ENCODE measurements at regions not wholly inside any gene's neighbourhood (a gene's known extent, or its start where the extent isn't known, plus 50 kb on each side); places are given as distances from the start of the nearest gene placed in this dataset.

GRCh38 chr15:35725353-35725752, 179.4 kb upstream of the DPH6 start:
- no peak for ATAC-seq
- no peaks in the 10 kb centered on the region for H3K4me1 ChIP-seq (ENCODE audit: control insufficient read depth, insufficient read depth, low read length)
- no peak overlapping the region for H3K4me3 ChIP-seq (ENCODE audit: low read length)
- intact Hi-C loops (cut with DNase I), result no loop called here
- no peaks in the 10 kb centered on the region for H3K27me3 ChIP-seq (ENCODE audit: control insufficient read depth, insufficient read depth)
- no peak for DNase-seq
- WGBS, result 86% methylated on average over 3 of the region's 3 CpGs
- H3K27ac ChIP-seq (ENCODE audit: low read length), result no peak overlapping the region
- no peaks in the 10 kb centered on the region for H3K9me3 ChIP-seq (ENCODE audit: control insufficient read depth, low read length)

GRCh38 chr15:35727627-35728026, 181.7 kb upstream of the DPH6 start:
- WGBS, result 82% methylated on average over 9 of the region's 9 CpGs
- Histone ChIP-seq H3K27ac (ENCODE audit: low read length) (no peak overlapping the region), H3K4me1 (ENCODE audit: control insufficient read depth, insufficient read depth, low read length) (no peaks in the 10 kb centered on the region), H3K4me3 (ENCODE audit: low read length) (no peak overlapping the region), H3K9me3 (ENCODE audit: control insufficient read depth, low read length) (no peaks in the 10 kb centered on the region), H3K27me3 (ENCODE audit: control insufficient read depth, insufficient read depth) (no peaks in the 10 kb centered on the region)
- ATAC-seq (no peak), DNase-seq (no peak)
- intact Hi-C loops (cut with DNase I), result no loop called here

GRCh38 chr15:35728219-35728940, 182.4 kb upstream of the DPH6 start:
- intact Hi-C loops (cut with DNase I), result no loop called here
- ATAC-seq (no peak), DNase-seq (no peak)
- Histone ChIP-seq H3K4me3 (ENCODE audit: low read length) (no peak overlapping the region), H3K27ac (ENCODE audit: low read length) (no peak overlapping the region), H3K4me1 (ENCODE audit: control insufficient read depth, insufficient read depth, low read length) (no peaks in the 10 kb centered on the region), H3K9me3 (ENCODE audit: control insufficient read depth, low read length) (no peaks in the 10 kb centered on the region), H3K27me3 (ENCODE audit: control insufficient read depth, insufficient read depth) (no peaks in the 10 kb centered on the region)
- whole genome bisulfite sequencing, result 61% methylated on average over 2 of the region's 2 CpGs

- no peak overlapping the region for H3K4me3 ChIP-seq (ENCODE audit: low read length)
- H3K27me3 ChIP-seq (ENCODE audit: control insufficient read depth, insufficient read depth), result no peaks in the 10 kb centered on the region
- no peaks in the 10 kb centered on the region for H3K4me1 ChIP-seq (ENCODE audit: control insufficient read depth, insufficient read depth, low read length)
- 56% methylated on average over 2 of the region's 2 CpGs for WGBS
- H3K9me3 ChIP-seq (ENCODE audit: control insufficient read depth, low read length), result no peaks in the 10 kb centered on the region
- DNase-seq (no peak), ATAC-seq (no peak)
- no peak overlapping the region for H3K27ac ChIP-seq (ENCODE audit: low read length)
- intact Hi-C loops (cut with DNase I), result no loop called here
Observed at GRCh38 chr15:35736150-35736549, 190.2 kb upstream of the DPH6 start.

- H3K4me3 ChIP-seq (ENCODE audit: low read length), result no peak overlapping the region
- no peaks in the 10 kb centered on the region for H3K27me3 ChIP-seq (ENCODE audit: control insufficient read depth, insufficient read depth)
- no peak overlapping the region for H3K27ac ChIP-seq (ENCODE audit: low read length)
- ATAC-seq (no peak), DNase-seq (no peak)
- intact Hi-C loops (cut with DNase I), result no loop called here
- H3K4me1 ChIP-seq (ENCODE audit: control insufficient read depth, insufficient read depth, low read length), result no peaks in the 10 kb centered on the region
- no peaks in the 10 kb centered on the region for H3K9me3 ChIP-seq (ENCODE audit: control insufficient read depth, low read length)
- 96% methylated on average over 2 of the region's 2 CpGs for WGBS
Observed at GRCh38 chr15:35737441-35737840, 191.5 kb upstream of the DPH6 start.

- Histone ChIP-seq H3K27ac (ENCODE audit: low read length) (no peak overlapping the region), H3K4me3 (ENCODE audit: low read length) (no peak overlapping the region), H3K27me3 (ENCODE audit: control insufficient read depth, insufficient read depth) (no peaks in the 10 kb centered on the region), H3K9me3 (ENCODE audit: control insufficient read depth, low read length) (no peaks in the 10 kb centered on the region), H3K4me1 (ENCODE audit: control insufficient read depth, insufficient read depth, low read length) (no peaks in the 10 kb centered on the region)
- WGBS, result 96% methylated on average over 3 of the region's 3 CpGs
- no peak for ATAC-seq
- intact Hi-C loops (cut with DNase I), result no loop called here
- DNase-seq, result no peak
Observed at GRCh38 chr15:35738370-35738769, 192.4 kb upstream of the DPH6 start.

- H3K4me3 ChIP-seq (ENCODE audit: low read length), result no peak overlapping the region
Observed at GRCh38 chr15:35740761-35741160, 194.8 kb upstream of the DPH6 start.

GRCh38 chr15:35741395-35741794, 195.4 kb upstream of the DPH6 start:
- Histone ChIP-seq H3K27ac (ENCODE audit: low read length) (no peak overlapping the region), H3K9me3 (ENCODE audit: control insufficient read depth, low read length) (no peaks in the 10 kb centered on the region), H3K4me1 (ENCODE audit: control insufficient read depth, insufficient read depth, low read length) (no peaks in the 10 kb centered on the region), H3K27me3 (ENCODE audit: control insufficient read depth, insufficient read depth) (no peaks in the 10 kb centered on the region), H3K4me3 (ENCODE audit: low read length) (no peak overlapping the region)
- no peak for DNase-seq
- intact Hi-C loops (cut with DNase I), result loop anchor here in 1 of 4 donors (10.0 kb wide), 1 partner anchor 207 kb away; no protein-coding TSS in a partner anchor
- ATAC-seq, result no peak
- WGBS, result 23% methylated on average over 1 of the region's 1 CpG

More at GRCh38 chr15:35740761-35741160, 194.8 kb upstream of the DPH6 start:
- Histone ChIP-seq H3K4me1 (ENCODE audit: control insufficient read depth, insufficient read depth, low read length) (no peaks in the 10 kb centered on the region), H3K27me3 (ENCODE audit: control insufficient read depth, insufficient read depth) (no peaks in the 10 kb centered on the region), H3K9me3 (ENCODE audit: control insufficient read depth, low read length) (no peaks in the 10 kb centered on the region), H3K27ac (ENCODE audit: low read length) (no peak overlapping the region)
- no peak for ATAC-seq
- DNase-seq, result no peak
- intact Hi-C loops (cut with DNase I), result loop anchor here in 1 of 4 donors (10.0 kb wide), 1 partner anchor 206 kb away; no protein-coding TSS in a partner anchor

- no peaks in the 10 kb centered on the region for H3K9me3 ChIP-seq (ENCODE audit: control insufficient read depth, low read length)
- no peak overlapping the region for H3K27ac ChIP-seq (ENCODE audit: low read length)
- H3K27me3 ChIP-seq (ENCODE audit: control insufficient read depth, insufficient read depth), result no peaks in the 10 kb centered on the region
- no peaks in the 10 kb centered on the region for H3K4me1 ChIP-seq (ENCODE audit: control insufficient read depth, insufficient read depth, low read length)
- intact Hi-C loops (cut with DNase I), result loop anchor here in 1 of 4 donors (10.0 kb wide), 1 partner anchor 207 kb away; no protein-coding TSS in a partner anchor
- no peak overlapping the region for H3K4me3 ChIP-seq (ENCODE audit: low read length)
- ATAC-seq, result no peak
- no peak for DNase-seq
Observed at GRCh38 chr15:35741881-35742280, 195.9 kb upstream of the DPH6 start.

- Histone ChIP-seq H3K4me1 (ENCODE audit: control insufficient read depth, insufficient read depth, low read length) (no peaks in the 10 kb centered on the region), H3K27ac (ENCODE audit: low read length) (no peak overlapping the region), H3K4me3 (ENCODE audit: low read length) (no peak overlapping the region), H3K27me3 (ENCODE audit: control insufficient read depth, insufficient read depth) (no peaks in the 10 kb centered on the region), H3K9me3 (ENCODE audit: control insufficient read depth, low read length) (no peaks in the 10 kb centered on the region)
- DNase-seq, result no peak
- intact Hi-C loops (cut with DNase I), result loop anchor here in 1 of 4 donors (10.0 kb wide), 1 partner anchor 209 kb away; no protein-coding TSS in a partner anchor
- no peak for ATAC-seq
- 99% methylated on average over 1 of the region's 1 CpG for WGBS
Observed at GRCh38 chr15:35743321-35743720, 197.4 kb upstream of the DPH6 start.

GRCh38 chr15:35746121-35746520, 200.2 kb upstream of the DPH6 start:
- Histone ChIP-seq H3K4me1 (ENCODE audit: control insufficient read depth, insufficient read depth, low read length) (no peaks in the 10 kb centered on the region), H3K27me3 (ENCODE audit: control insufficient read depth, insufficient read depth) (no peaks in the 10 kb centered on the region), H3K27ac (ENCODE audit: low read length) (no peak overlapping the region), H3K9me3 (ENCODE audit: control insufficient read depth, low read length) (no peaks in the 10 kb centered on the region), H3K4me3 (ENCODE audit: low read length) (no peak overlapping the region)
- DNase-seq, result no peak
- ATAC-seq, result no peak
- intact Hi-C loops (cut with DNase I), result loop anchor here in 1 of 4 donors (10.0 kb wide), 1 partner anchor 211 kb away; no protein-coding TSS in a partner anchor

Data from right cardiac atrium (tissue), 5 donors.